ENCODE measurements at regions not wholly inside any gene's neighbourhood (a gene's known extent, or its start where the extent isn't known, plus 50 kb on each side); places are given as distances from the start of the nearest gene placed in this dataset.

DNA sequence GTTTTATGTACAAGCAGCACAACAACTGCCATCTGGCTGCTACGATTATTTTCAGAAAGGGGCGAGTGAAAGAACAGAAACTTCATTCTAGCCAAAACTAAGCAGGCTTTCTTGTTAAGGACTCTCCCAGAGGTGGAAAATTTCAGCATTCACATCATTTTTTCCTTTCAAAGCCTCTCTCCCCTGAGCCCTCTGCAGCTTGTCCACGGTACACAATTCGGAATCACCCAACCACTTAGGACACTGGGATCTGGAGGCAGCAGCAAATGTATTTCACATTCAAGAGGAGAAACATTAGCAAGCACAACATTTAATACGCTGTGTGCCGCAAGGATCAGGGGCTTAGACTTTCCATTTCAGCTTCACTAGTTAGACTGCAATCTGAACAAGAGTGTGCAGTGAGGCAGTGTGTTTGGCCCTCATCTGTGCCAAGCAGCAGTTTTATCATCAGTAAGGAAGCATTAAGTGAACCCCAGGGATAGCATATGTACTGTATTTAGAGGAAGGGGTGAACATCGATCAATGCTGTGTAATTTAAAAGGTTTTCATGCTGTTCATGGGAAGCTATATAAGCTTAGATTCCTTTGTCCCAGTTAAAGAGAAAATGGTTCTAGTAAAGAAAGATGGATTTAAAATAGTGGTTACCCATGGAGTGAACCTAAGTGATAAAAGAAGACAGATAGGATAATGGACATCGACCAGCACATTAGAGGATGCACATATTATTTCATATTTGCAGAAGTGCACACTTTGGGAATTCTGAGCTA, 504.9 kb downstream of the TBL1XR1 start:
- in situ Hi-C loops (cut with HindIII; ENCODE audit: extremely low pct_ligation_motif_present, low pct_unique_long_range_greater_than_20kb), result no loop called here
- Histone ChIP-seq H3K27ac (ENCODE audit: extremely low read length, insufficient read depth, low read length) (no peak overlapping the region), H3K9ac (ENCODE audit: insufficient read depth, low read depth, low read length) (no peak overlapping the region), H3K4me3 (replicated peaks in 1 of 3; ENCODE audit: insufficient read depth in 1 of 3, low read depth in 2 of 3, low read length in 3 of 3) (no peak overlapping the region), H3K4me1 (ENCODE audit: insufficient read depth, low read length) (no peaks in the 10 kb centered on the region), H2AFZ (ENCODE audit: low read length) (no peak overlapping the region), H3K79me2 (ENCODE audit: insufficient read depth, low read length) (no peaks in the 10 kb centered on the region), H3K9me3 (ENCODE audit: low read length) (no peaks in the 10 kb centered on the region), H3K4me2 (ENCODE audit: low read depth, low read length) (no peak overlapping the region), H4K20me1 (ENCODE audit: insufficient read depth, low read length) (no peaks in the 10 kb centered on the region), H3K36me3 (replicated peaks in 1 of 2; ENCODE audit: control insufficient read depth in 1 of 2, insufficient read depth in 2 of 2, low read length in 2 of 2) (no peaks in the 10 kb centered on the region), H3K27me3 (ENCODE audit: control insufficient read depth in 1 of 2, insufficient read depth in 2 of 2, low read length in 2 of 2) (no peaks in the 10 kb centered on the region)
- no peak for TF ChIP-seq HOXA9 (CRISPR knock-in tag; IDR thresholded peaks at IDR 0.05; ENCODE audit: borderline replicate concordance)
- no peak for TF ChIP-seq ZNF367 (CRISPR knock-in tag; IDR thresholded peaks at IDR 0.05; ENCODE audit: borderline replicate concordance)
- no peak for ATAC-seq
- 2% methylated on average over 8 of the region's 8 CpGs for WGBS (ENCODE audit: low lambda C conversion rate)
- no TSS peak for BruUV-seq (replicated peaks)
- CTCF ChIA-PET (ENCODE audit: low intra/inter-chr PET ratio, low total read pairs), result no interaction called here
- no peak for FAIRE-seq
- intact Hi-C loops (cut with micrococcal nuclease; ENCODE audit: unreplicated experiment), result no loop called here
- DNase-seq (ENCODE audit: low spot score), result no peak
- POLR2A ChIA-PET, result no interaction called here

DNA sequence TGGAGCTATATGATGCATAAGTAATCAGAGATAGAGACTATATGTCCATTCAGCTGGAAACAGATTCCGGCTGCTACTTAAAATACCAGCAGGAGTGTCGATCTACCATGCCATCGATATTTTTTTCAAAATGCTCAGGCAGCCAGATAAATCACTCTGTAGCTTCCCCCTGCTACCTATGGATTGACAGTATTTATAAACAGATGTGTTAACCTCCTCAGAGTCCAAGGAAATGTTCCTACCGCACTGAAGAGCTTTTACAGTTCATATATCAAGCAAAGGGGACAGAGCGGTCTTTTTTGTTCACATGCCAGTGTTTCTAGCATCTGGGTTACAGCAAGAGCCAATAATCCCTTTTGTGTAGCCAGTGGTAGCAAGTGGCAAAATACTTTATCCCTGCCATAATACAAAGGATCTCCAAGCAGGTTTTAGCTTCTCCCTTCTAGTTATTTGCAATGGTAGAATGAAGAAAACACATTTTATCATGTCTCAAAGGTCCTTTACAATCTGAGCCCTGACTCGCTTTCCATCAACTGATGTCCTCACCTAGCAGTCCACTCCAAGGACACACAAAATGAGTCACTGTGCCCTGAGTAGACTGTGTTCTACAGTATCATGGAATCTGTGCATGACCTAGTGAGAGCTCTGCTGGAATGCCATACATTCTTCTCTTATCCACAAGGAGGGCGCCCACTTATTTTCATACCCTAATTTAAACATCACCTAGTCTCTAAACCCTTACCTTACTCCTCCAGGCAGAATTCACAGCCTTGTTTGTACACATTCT, 507.0 kb downstream of the TBL1XR1 start:
- 0 out of 3 replicates have a peak, but pooled peaks have one; percentile 30 for ATAC-seq
- no peak overlapping the region for H2AFZ ChIP-seq (ENCODE audit: low read length)
- 13% methylated on average over 4 of the region's 7 CpGs for WGBS (ENCODE audit: low lambda C conversion rate)
- H3K4me1 ChIP-seq (ENCODE audit: insufficient read depth, low read length), result no peaks in the 10 kb centered on the region
- no peaks in the 10 kb centered on the region for H3K9me3 ChIP-seq (ENCODE audit: low read length)
- H3K4me3 ChIP-seq (replicated peaks in 1 of 3; ENCODE audit: insufficient read depth in 1 of 3, low read depth in 2 of 3, low read length in 3 of 3), result no peak overlapping the region
- CTCF ChIA-PET (ENCODE audit: low intra/inter-chr PET ratio, low total read pairs), result no interaction called here
- in situ Hi-C loops (cut with HindIII; ENCODE audit: extremely low pct_ligation_motif_present, low pct_unique_long_range_greater_than_20kb) (no loop called here), intact Hi-C loops (cut with micrococcal nuclease; ENCODE audit: unreplicated experiment) (no loop called here)
- no peak overlapping the region for H3K9ac ChIP-seq (ENCODE audit: insufficient read depth, low read depth, low read length)
- no peaks in the 10 kb centered on the region for H3K79me2 ChIP-seq (ENCODE audit: insufficient read depth, low read length)
- no peaks in the 10 kb centered on the region for H3K27me3 ChIP-seq (ENCODE audit: control insufficient read depth in 1 of 2, insufficient read depth in 2 of 2, low read length in 2 of 2)
- FAIRE-seq, result no peak
- TF ChIP-seq, protein P1, sequence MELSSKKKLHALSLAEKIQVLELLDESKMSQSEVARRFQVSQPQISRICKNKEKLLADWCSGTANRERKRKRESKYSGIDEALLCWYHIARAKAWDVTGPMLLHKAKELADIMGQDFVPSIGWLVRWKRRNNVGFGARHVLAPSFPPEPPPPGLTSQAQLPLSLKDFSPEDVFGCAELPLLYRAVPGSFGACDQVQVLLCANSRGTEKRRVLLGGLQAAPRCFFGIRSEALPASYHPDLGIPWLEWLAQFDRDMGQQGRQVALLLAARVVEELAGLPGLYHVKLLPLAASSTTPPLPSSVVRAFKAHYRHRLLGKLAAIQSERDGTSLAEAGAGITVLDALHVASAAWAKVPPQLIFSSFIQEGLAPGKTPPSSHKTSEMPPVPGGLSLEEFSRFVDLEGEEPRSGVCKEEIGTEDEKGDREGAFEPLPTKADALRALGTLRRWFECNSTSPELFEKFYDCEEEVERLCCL (CRISPR knock-in tag; IDR thresholded peaks at IDR 0.05; ENCODE audit: borderline replicate concordance), result no peak
- TF ChIP-seq SNAI1 (CRISPR knock-in tag; IDR thresholded peaks at IDR 0.05; ENCODE audit: borderline replicate concordance), result no peak
- no peak for TF ChIP-seq NCOA2 (CRISPR knock-in tag; IDR thresholded peaks at IDR 0.05)
- TF ChIP-seq, protein P2, sequence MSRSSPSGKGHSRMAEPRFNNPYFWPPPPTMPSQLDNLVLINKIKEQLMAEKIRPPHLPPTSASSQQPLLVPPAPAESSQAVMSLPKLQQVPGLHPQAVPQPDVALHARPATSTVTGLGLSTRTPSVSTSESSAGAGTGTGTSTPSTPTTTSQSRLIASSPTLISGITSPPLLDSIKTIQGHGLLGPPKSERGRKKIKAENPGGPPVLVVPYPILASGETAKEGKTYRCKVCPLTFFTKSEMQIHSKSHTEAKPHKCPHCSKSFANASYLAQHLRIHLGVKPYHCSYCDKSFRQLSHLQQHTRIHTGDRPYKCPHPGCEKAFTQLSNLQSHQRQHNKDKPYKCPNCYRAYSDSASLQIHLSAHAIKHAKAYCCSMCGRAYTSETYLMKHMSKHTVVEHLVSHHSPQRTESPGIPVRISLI (CRISPR knock-in tag; IDR thresholded peaks at IDR 0.05; ENCODE audit: borderline replicate concordance), result no peak
- no peak overlapping the region for H3K4me2 ChIP-seq (ENCODE audit: low read depth, low read length)
- no peaks in the 10 kb centered on the region for H4K20me1 ChIP-seq (ENCODE audit: insufficient read depth, low read length)
- POLR2A ChIA-PET, result no interaction called here
- no peaks in the 10 kb centered on the region for H3K36me3 ChIP-seq (replicated peaks in 1 of 2; ENCODE audit: control insufficient read depth in 1 of 2, insufficient read depth in 2 of 2, low read length in 2 of 2)
- no peak for DNase-seq (ENCODE audit: low spot score)
- H3K27ac ChIP-seq (ENCODE audit: extremely low read length, insufficient read depth, low read length), result no peak overlapping the region
- no TSS peak for BruUV-seq (replicated peaks)
